ENCODE measurements at regions not wholly inside any gene's neighbourhood (a gene's known extent, or its start where the extent isn't known, plus 50 kb on each side); places are given as distances from the start of the nearest gene placed in this dataset.
A peak's percentile ranks its signal among the peaks of the same experiment; 100 is the strongest.

GRCh38 chr12:77324763-77325468 is 259.5 kb upstream of the E2F7 start:
- Histone ChIP-seq H3K4me1 (peaks cover 0 to 13% of the 10 kb centered on the region in 2 donors), H3K27me3 (no peaks in the 10 kb centered on the region), H3K9me3 (no peaks in the 10 kb centered on the region), H3K27ac (no peak overlapping the region), H3K4me3 (replicated peaks in 1 of 3) (peak overlapping the region in 2 of 3 donors; percentile 24 to 30), H3K36me3 (no peaks in the 10 kb centered on the region)
- DNase-seq = peak; percentile 42 to 58
- 0 to 1% methylated on average over 29 to 64 of the region's 64 CpGs for WGBS, 2 donors
- TF ChIP-seq POLR2A (IDR thresholded peaks at IDR 0.05) (no peak), CTCF (IDR thresholded peaks at IDR 0.05) (peak in 2 of 6 experiments; percentile 47 to 51)
- intact Hi-C loops (cut with DNase I) = no loop called here

GRCh38 chr12:77324416-77324762 is 259.0 kb upstream of the E2F7 start:
- no peaks in the 10 kb centered on the region for H3K36me3 ChIP-seq
- H3K9me3 ChIP-seq = no peaks in the 10 kb centered on the region
- no peak for TF ChIP-seq POLR2A (IDR thresholded peaks at IDR 0.05)
- no peak for TF ChIP-seq CTCF (IDR thresholded peaks at IDR 0.05)
- no peak overlapping the region for H3K27ac ChIP-seq
- 3% methylated on average over 13 to 15 of the region's 15 CpGs for WGBS, 2 donors
- intact Hi-C loops (cut with DNase I) = no loop called here
- no peaks in the 10 kb centered on the region for H3K27me3 ChIP-seq
- peak overlapping the region in 1 of 3 donors; percentile 24 for H3K4me3 ChIP-seq (replicated peaks in 1 of 3)
- peaks cover 0 to 13% of the 10 kb centered on the region in 2 donors for H3K4me1 ChIP-seq
- no peak for DNase-seq

- 80 to 81% methylated on average over 6 of the region's 6 CpGs for WGBS, 2 donors
- Histone ChIP-seq H3K36me3 (no peaks in the 10 kb centered on the region), H3K27me3 (no peaks in the 10 kb centered on the region), H3K4me1 (peaks cover 0 to 13% of the 10 kb centered on the region in 2 donors), H3K4me3 (replicated peaks in 1 of 3) (no peak overlapping the region), H3K9me3 (no peaks in the 10 kb centered on the region), H3K27ac (no peak overlapping the region)
- intact Hi-C loops (cut with DNase I) = no loop called here
- DNase-seq = no peak
- no peak for TF ChIP-seq POLR2A (IDR thresholded peaks at IDR 0.05)
- no peak for TF ChIP-seq CTCF (IDR thresholded peaks at IDR 0.05)
Observed at GRCh38 chr12:77323788-77324415, 258.5 kb upstream of the E2F7 start.

- intact Hi-C loops (cut with DNase I) = no loop called here
- no peaks in the 10 kb centered on the region for H3K27me3 ChIP-seq
- TF ChIP-seq POLR2A (IDR thresholded peaks at IDR 0.05) = no peak
- no peaks in the 10 kb centered on the region for H3K9me3 ChIP-seq
- no peak overlapping the region for H3K27ac ChIP-seq
- H3K4me3 ChIP-seq (replicated peaks in 1 of 3) = no peak overlapping the region
- peaks cover 0 to 1% of the 10 kb centered on the region in 2 donors for H3K4me1 ChIP-seq
- WGBS, 2 donors = 84 to 85% methylated on average over 2 of the region's 2 CpGs
- no peak for DNase-seq
- H3K36me3 ChIP-seq = no peaks in the 10 kb centered on the region
Observed at GRCh38 chr12:77319166-77319565, 253.8 kb upstream of the E2F7 start.

- Histone ChIP-seq H3K27ac (no peak overlapping the region), H3K4me3 (replicated peaks in 1 of 3) (no peak overlapping the region), H3K27me3 (no peaks in the 10 kb centered on the region), H3K36me3 (no peaks in the 10 kb centered on the region), H3K4me1 (no peaks in the 10 kb centered on the region), H3K9me3 (no peaks in the 10 kb centered on the region)
- WGBS, 2 donors = 79 to 92% methylated on average over 3 of the region's 3 CpGs
- intact Hi-C loops (cut with DNase I) = no loop called here
- TF ChIP-seq POLR2A (IDR thresholded peaks at IDR 0.05) (no peak), CTCF (IDR thresholded peaks at IDR 0.05) (no peak)
- DNase-seq = no peak
Observed at GRCh38 chr12:77315407-77315806, 250.0 kb upstream of the E2F7 start.

Data from thyroid gland (tissue), 4 donors.